Neuronal stem cell (in vitro differentiated cells): ENCODE measurements at regions not wholly inside any gene's neighbourhood (a gene's known extent, or its start where the extent isn't known, plus 50 kb on each side); places are given as distances from the start of the nearest gene placed in this dataset.

ENCODE experiments used
- DNase-seq: peaks from one replicate; pipeline ENCODE4 v3.0.0-alpha.2; 2013; ENCODE audit warnings: low spot score
- H2AFZ ChIP-seq: one replicate; pipeline ENCODE4 v1.6.1; 2013; ENCODE audit warnings: mild to moderate bottlenecking, low read length, inconsistent platforms
- H2AK5ac ChIP-seq: 2 replicates; pipeline ENCODE4 v1.6.1; 2013; ENCODE audit warnings: low read depth, mild to moderate bottlenecking, inconsistent platforms, low read length, moderate library complexity, mixed read lengths
- H2BK120ac ChIP-seq: 2 replicates; pipeline ENCODE4 v1.6.1; 2013; ENCODE audit warnings: low read depth, mild to moderate bottlenecking, inconsistent platforms, low read length, moderate library complexity, mixed read lengths
- H2BK12ac ChIP-seq: one replicate; pipeline ENCODE4 v1.6.1; 2013; ENCODE audit warnings: low read length, inconsistent platforms
- H2BK15ac ChIP-seq: 2 replicates; pipeline ENCODE4 v1.6.1; 2013; ENCODE audit warnings: mild to moderate bottlenecking, low read length, inconsistent platforms, mixed read lengths
- H2BK5ac ChIP-seq: one replicate; pipeline ENCODE4 v1.6.1; 2013; ENCODE audit warnings: inconsistent platforms, mild to moderate bottlenecking, low read length, moderate library complexity
- H3K14ac ChIP-seq: one replicate; pipeline ENCODE4 v1.6.1; 2013; ENCODE audit warnings: low read length, inconsistent platforms
- H3K18ac ChIP-seq: 2 replicates; pipeline ENCODE4 v1.6.1; 2013; ENCODE audit warnings: low read length, inconsistent platforms
- H3K23ac ChIP-seq: 2 replicates; pipeline ENCODE4 v1.6.1; 2013; ENCODE audit warnings: low read depth, mild to moderate bottlenecking, mixed read lengths, low read length, inconsistent platforms; ENCODE audit not compliant: poor library complexity
- H3K27ac ChIP-seq: replicated peaks from 3 replicates; pipeline ENCODE4 v1.5.1; 2013; ENCODE audit warnings: low read length, inconsistent platforms
- H3K27me3 ChIP-seq, 3 experiments: 2 replicates each; pipeline ENCODE4 v1.6.1; 2013; ENCODE audit warnings: low read length in 3 of 3, mild to moderate bottlenecking in 2 of 3, inconsistent platforms in 1 of 3, low read depth in 1 of 3, mixed read lengths in 1 of 3, moderate library complexity in 1 of 3; ENCODE audit not compliant: control insufficient read depth in 3 of 3, insufficient read depth in 3 of 3
- H3K36me3 ChIP-seq, 2 donors: replicated peaks in 1 of 2; 2 replicates each; pipeline ENCODE4 v1.6.1; 2013; ENCODE audit warnings: low read length in 2 of 2; ENCODE audit not compliant: control insufficient read depth in 2 of 2, insufficient read depth in 2 of 2
- H3K4ac ChIP-seq: 2 replicates; pipeline ENCODE4 v1.6.1; 2013; ENCODE audit warnings: inconsistent platforms, mild to moderate bottlenecking, low read length, moderate library complexity
- H3K4me1 ChIP-seq, 2 donors: 1 replicate in 1 of 2; 2 replicates in 1 of 2; pipeline ENCODE4 v1.6.1; 2013; ENCODE audit warnings: low read length in 2 of 2, low read depth in 1 of 2; ENCODE audit not compliant: control insufficient read depth in 2 of 2, insufficient read depth in 1 of 2
- H3K4me2 ChIP-seq: one replicate; pipeline ENCODE4 v1.6.1; 2013; ENCODE audit warnings: mild to moderate bottlenecking, low read length, inconsistent platforms; ENCODE audit not compliant: insufficient read depth, poor library complexity, severe bottlenecking
- H3K4me3 ChIP-seq, 2 donors: 2 replicates each; pipeline ENCODE4 v1.5.1; 2013; ENCODE audit warnings: low read length in 2 of 2, mild to moderate bottlenecking in 2 of 2, inconsistent platforms in 1 of 2, moderate library complexity in 1 of 2
- H3K79me1 ChIP-seq: one replicate; pipeline ENCODE4 v1.6.1; 2013; ENCODE audit warnings: low read depth, mild to moderate bottlenecking, inconsistent platforms, low read length, moderate library complexity
- H3K9ac ChIP-seq: one replicate; pipeline ENCODE4 v1.6.1; 2013; ENCODE audit warnings: mild to moderate bottlenecking, low read depth, low read length, inconsistent platforms; ENCODE audit not compliant: poor library complexity
- H3K9me3 ChIP-seq, 2 donors: replicated peaks in 1 of 2; 2 replicates each; pipeline versions ENCODE3 to v1.6.1; 2013; ENCODE audit warnings: low read length in 2 of 2, mild to moderate bottlenecking in 2 of 2, inconsistent platforms in 1 of 2, low read depth in 1 of 2, mixed read lengths in 1 of 2, moderate library complexity in 1 of 2; ENCODE audit not compliant: control insufficient read depth in 2 of 2, insufficient read depth in 1 of 2
- H4K8ac ChIP-seq: one replicate; pipeline ENCODE4 v1.6.1; 2013; ENCODE audit warnings: low read depth, mild to moderate bottlenecking, inconsistent platforms, low read length, moderate library complexity
- H4K91ac ChIP-seq: one replicate; pipeline ENCODE4 v1.6.1; 2013; ENCODE audit warnings: low read length, low read depth, mild to moderate bottlenecking, inconsistent platforms; ENCODE audit not compliant: poor library complexity
- WGBS, 2 donors: extraction: QIAGEN DNeasy Blood & Tissue Kit; methylation state at CpG; one replicate each; pipeline ENCODE4 v1.1.7; 2013; ENCODE audit warnings: missing lambda C conversion rate in 2 of 2, mixed read lengths in 1 of 2; ENCODE audit not compliant: insufficient read length in 2 of 2, insufficient replicate concordance in 1 of 2; ENCODE audit errors: extremely low coverage in 2 of 2; 5-methylcytosine and 5-hydroxymethylcytosine counted together

DNA sequence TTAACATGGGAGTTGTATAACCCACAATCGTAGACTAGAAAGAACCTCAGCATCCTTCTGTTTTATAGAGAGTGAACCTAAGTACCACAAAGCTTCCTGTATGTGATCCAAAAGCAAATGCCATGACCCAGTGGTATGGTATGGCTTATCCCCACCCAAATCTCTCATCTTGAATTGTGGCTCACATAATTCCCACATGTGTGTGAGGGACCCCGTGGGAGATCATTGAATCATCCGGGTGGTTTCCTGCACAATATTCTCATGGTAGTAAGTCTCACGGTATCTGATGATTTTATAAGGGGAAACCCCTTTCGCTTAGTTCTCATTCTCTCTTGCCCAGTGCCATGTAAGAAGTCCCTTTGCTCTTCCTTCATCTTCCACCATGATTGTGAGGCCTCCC is 587.9 kb downstream of the LMO7 start:
- Histone ChIP-seq H4K8ac (no peak overlapping the region), H3K4ac (no peak overlapping the region), H3K23ac (no peak overlapping the region), H3K4me1 (peaks cover 0 to 2% of the 10 kb centered on the region in 2 donors), H3K79me1 (no peaks in the 10 kb centered on the region), H3K27ac (no peak overlapping the region), H3K9ac (no peak overlapping the region), H2AK5ac (no peak overlapping the region), H2BK5ac (no peak overlapping the region), H3K14ac (no peak overlapping the region), H3K27me3 (no peaks in the 10 kb centered on the region), H3K4me3 (no peak overlapping the region), H4K91ac (no peak overlapping the region), H3K4me2 (no peak overlapping the region), H3K9me3 (no peaks in the 10 kb centered on the region), H2BK15ac (no peak overlapping the region), H3K18ac (no peak overlapping the region), H2AFZ (no peak overlapping the region), H2BK12ac (no peak overlapping the region), H3K36me3 (no peaks in the 10 kb centered on the region), H2BK120ac (no peak overlapping the region)
- no peak for DNase-seq
- no CpG with 5 or more reads among the region's 5 CpGs for WGBS, 2 donors

- H2BK120ac ChIP-seq: no peak overlapping the region
- peaks cover 0 to 2% of the 10 kb centered on the region in 2 donors for H3K4me1 ChIP-seq
- no peak overlapping the region for H3K14ac ChIP-seq
- H4K91ac ChIP-seq: no peak overlapping the region
- no peak overlapping the region for H2AFZ ChIP-seq
- H3K9me3 ChIP-seq: no peaks in the 10 kb centered on the region
- no peak overlapping the region for H3K27ac ChIP-seq
- H2AK5ac ChIP-seq: no peak overlapping the region
- no peaks in the 10 kb centered on the region for H3K27me3 ChIP-seq
- DNase-seq: no peak
- H3K4ac ChIP-seq: no peak overlapping the region
- H3K18ac ChIP-seq: no peak overlapping the region
- H4K8ac ChIP-seq: no peak overlapping the region
- no peak overlapping the region for H3K4me2 ChIP-seq
- no peak overlapping the region for H3K4me3 ChIP-seq
- H3K9ac ChIP-seq: no peak overlapping the region
- WGBS, 2 donors: no CpG with 5 or more reads among the region's 2 CpGs
- H2BK15ac ChIP-seq: no peak overlapping the region
- H2BK5ac ChIP-seq: no peak overlapping the region
- H3K79me1 ChIP-seq: no peaks in the 10 kb centered on the region
- no peak overlapping the region for H2BK12ac ChIP-seq
- H3K23ac ChIP-seq: no peak overlapping the region
- H3K36me3 ChIP-seq: no peaks in the 10 kb centered on the region
Observed at GRCh38 chr13:76223565-76223964, 587.4 kb downstream of the LMO7 start.

- no peaks in the 10 kb centered on the region for H3K27me3 ChIP-seq
- H3K9me3 ChIP-seq: no peaks in the 10 kb centered on the region
- H2BK12ac ChIP-seq: no peak overlapping the region
- H3K36me3 ChIP-seq: no peaks in the 10 kb centered on the region
- no peak overlapping the region for H2AK5ac ChIP-seq
- no peak overlapping the region for H3K18ac ChIP-seq
- no peak overlapping the region for H3K4me3 ChIP-seq
- no peak overlapping the region for H2BK5ac ChIP-seq
- no peak overlapping the region for H3K4me2 ChIP-seq
- no peak for DNase-seq
- H3K27ac ChIP-seq: no peak overlapping the region
- no peak overlapping the region for H3K23ac ChIP-seq
- no peak overlapping the region for H3K4ac ChIP-seq
- H3K4me1 ChIP-seq: peaks cover 0 to 2% of the 10 kb centered on the region in 2 donors
- H4K8ac ChIP-seq: no peak overlapping the region
- H2BK15ac ChIP-seq: no peak overlapping the region
- no peak overlapping the region for H2AFZ ChIP-seq
- no peak overlapping the region for H2BK120ac ChIP-seq
- no peak overlapping the region for H4K91ac ChIP-seq
- H3K9ac ChIP-seq: no peak overlapping the region
- no CpG with 5 or more reads among the region's 2 CpGs for WGBS, 2 donors
- H3K79me1 ChIP-seq: no peaks in the 10 kb centered on the region
- H3K14ac ChIP-seq: no peak overlapping the region
Observed at GRCh38 chr13:76222511-76222910, 586.4 kb downstream of the LMO7 start.

- H2BK15ac ChIP-seq: no peak overlapping the region
- H3K14ac ChIP-seq: no peak overlapping the region
- H4K8ac ChIP-seq: no peak overlapping the region
- no peaks in the 10 kb centered on the region for H3K9me3 ChIP-seq
- no peak overlapping the region for H2AFZ ChIP-seq
- H3K4ac ChIP-seq: no peak overlapping the region
- H2BK5ac ChIP-seq: no peak overlapping the region
- no peaks in the 10 kb centered on the region for H3K79me1 ChIP-seq
- no peak overlapping the region for H3K23ac ChIP-seq
- no peak overlapping the region for H3K4me2 ChIP-seq
- H2BK120ac ChIP-seq: no peak overlapping the region
- DNase-seq: no peak
- no peak overlapping the region for H2BK12ac ChIP-seq
- no peak overlapping the region for H2AK5ac ChIP-seq
- H3K4me1 ChIP-seq: peaks cover 0 to 2% of the 10 kb centered on the region in 2 donors
- no CpG with 5 or more reads among the region's 2 CpGs for WGBS, 2 donors
- no peak overlapping the region for H3K4me3 ChIP-seq
- no peak overlapping the region for H3K9ac ChIP-seq
- H3K27ac ChIP-seq: no peak overlapping the region
- H4K91ac ChIP-seq: no peak overlapping the region
- no peaks in the 10 kb centered on the region for H3K36me3 ChIP-seq
- H3K18ac ChIP-seq: no peak overlapping the region
- no peaks in the 10 kb centered on the region for H3K27me3 ChIP-seq
Observed at GRCh38 chr13:76216729-76217128, 580.6 kb downstream of the LMO7 start.
